SU-DHL-6 (cell line): ENCODE measurements at regions not wholly inside any gene's neighbourhood (a gene's known extent, or its start where the extent isn't known, plus 50 kb on each side); places are given as distances from the start of the nearest gene placed in this dataset.

Experiments
- H2AFZ ChIP-seq: fragments of 200-600 bp; sonication (generic); 2 replicates; pipeline ENCODE4 v1.6.1; 2014; ENCODE audit warnings: low read depth, mild to moderate bottlenecking, moderate library complexity, mixed read lengths, antibody characterized with exemption, low read length; ENCODE audit not compliant: severe bottlenecking
- H3F3A ChIP-seq: fragments of 200-600 bp; shearing (Covaris generic); 2 replicates; pipeline ENCODE4 v1.6.0; 2016; ENCODE audit warnings: antibody characterized with exemption, mild to moderate bottlenecking; ENCODE audit not compliant: insufficient read depth
- H3K27ac ChIP-seq: fragments of 200-600 bp; sonication (generic); 2 replicates; pipeline ENCODE4 v1.5.1; 2016; ENCODE audit warnings: low read depth, mild to moderate bottlenecking, low read length, moderate library complexity, mixed read lengths
- H3K27me3 ChIP-seq: fragments of 200-600 bp; sonication (generic), shearing (Covaris generic); 2 replicates; pipeline ENCODE4 v1.6.0; 2014; ENCODE audit warnings: mild to moderate bottlenecking, low read length
- H3K36me3 ChIP-seq: fragments of 200-600 bp; sonication (generic); 2 replicates; pipeline ENCODE4 v1.6.1; 2014; ENCODE audit warnings: mild to moderate bottlenecking, low read length, mixed read lengths
- H3K4me2 ChIP-seq: fragments of 300-600, 200-600 bp; shearing (Covaris generic), sonication (generic); 2 replicates; pipeline ENCODE4 v1.6.0; 2014; ENCODE audit warnings: low read length, low read depth, mild to moderate bottlenecking; ENCODE audit not compliant: poor library complexity, severe bottlenecking
- H3K4me3 ChIP-seq: fragments of 200-600 bp; sonication (generic); 2 replicates; pipeline ENCODE4 v1.5.1; 2014; ENCODE audit warnings: antibody characterized with exemption, low read length, mild to moderate bottlenecking, mixed read lengths; ENCODE audit not compliant: insufficient read depth, poor library complexity, severe bottlenecking
- H3K79me2 ChIP-seq: fragments of 200-600 bp; sonication (generic); 2 replicates; pipeline ENCODE4 v1.6.1; 2014; ENCODE audit warnings: mild to moderate bottlenecking, low read length, moderate library complexity; ENCODE audit not compliant: insufficient read depth
- H3K9ac ChIP-seq: fragments of 200-600 bp; sonication (generic); 2 replicates; pipeline ENCODE4 v1.7.0; 2014; ENCODE audit warnings: mild to moderate bottlenecking, low read length
- H3K9me2 ChIP-seq: fragments of 200-600 bp; sonication (generic); replicated peaks from 2 replicates; pipeline ENCODE4 v1.6.1; 2014; ENCODE audit warnings: low read length; ENCODE audit not compliant: insufficient read depth
- H3K9me3 ChIP-seq: fragments of 200-600 bp; sonication (generic); 2 replicates; pipeline ENCODE4 v1.6.1; 2014; ENCODE audit warnings: low read length, mixed read lengths; ENCODE audit not compliant: insufficient read depth
- H4K20me1 ChIP-seq: fragments of 200-600 bp; sonication (generic); 2 replicates; pipeline ENCODE4 v1.6.1; 2014; ENCODE audit warnings: low read depth, mild to moderate bottlenecking, antibody characterized with exemption, low read length, moderate library complexity, mixed read lengths
- EZH2phosphoT487 ChIP-seq: fragments of 200-600 bp; sonication (generic), shearing (Covaris generic); conservative IDR thresholded peaks from 2 replicates; pipeline ENCODE4 v1.6.1; 2018; ENCODE audit warnings: mild to moderate bottlenecking, antibody characterized with exemption, low read length, moderate library complexity, mixed read lengths
- TF ChIP-seq, protein P1 (sequence below): fragments of 200-600 bp; sonication (generic); IDR thresholded peaks from one replicate; pipeline ENCODE4 v1.5.1; 2017; ENCODE audit warnings: antibody characterized with exemption, mild to moderate bottlenecking, low read length, moderate library complexity; ENCODE audit not compliant: insufficient read depth, poor library complexity, severe bottlenecking

DNA sequence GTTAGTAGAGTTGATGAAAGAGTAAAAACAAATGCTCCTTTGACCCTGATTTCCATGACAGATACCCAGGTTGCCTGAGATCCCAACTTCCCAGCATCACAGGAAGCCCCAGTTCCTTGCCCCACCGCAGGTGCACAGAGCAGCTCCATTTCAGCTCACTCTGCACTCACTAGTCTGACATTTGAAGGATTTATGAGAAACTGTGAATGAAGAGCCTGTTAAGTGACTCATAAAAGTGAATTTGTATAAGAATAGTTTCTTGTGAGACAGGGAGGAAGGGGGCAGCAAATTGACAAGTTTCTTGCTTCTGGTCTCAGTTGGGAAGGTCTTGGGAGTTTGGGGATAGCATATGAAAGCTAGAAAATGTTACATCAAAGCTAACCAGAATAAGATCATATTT, 248.7 kb upstream of the ATP5MC3 start:
- TF ChIP-seq, protein P1, sequence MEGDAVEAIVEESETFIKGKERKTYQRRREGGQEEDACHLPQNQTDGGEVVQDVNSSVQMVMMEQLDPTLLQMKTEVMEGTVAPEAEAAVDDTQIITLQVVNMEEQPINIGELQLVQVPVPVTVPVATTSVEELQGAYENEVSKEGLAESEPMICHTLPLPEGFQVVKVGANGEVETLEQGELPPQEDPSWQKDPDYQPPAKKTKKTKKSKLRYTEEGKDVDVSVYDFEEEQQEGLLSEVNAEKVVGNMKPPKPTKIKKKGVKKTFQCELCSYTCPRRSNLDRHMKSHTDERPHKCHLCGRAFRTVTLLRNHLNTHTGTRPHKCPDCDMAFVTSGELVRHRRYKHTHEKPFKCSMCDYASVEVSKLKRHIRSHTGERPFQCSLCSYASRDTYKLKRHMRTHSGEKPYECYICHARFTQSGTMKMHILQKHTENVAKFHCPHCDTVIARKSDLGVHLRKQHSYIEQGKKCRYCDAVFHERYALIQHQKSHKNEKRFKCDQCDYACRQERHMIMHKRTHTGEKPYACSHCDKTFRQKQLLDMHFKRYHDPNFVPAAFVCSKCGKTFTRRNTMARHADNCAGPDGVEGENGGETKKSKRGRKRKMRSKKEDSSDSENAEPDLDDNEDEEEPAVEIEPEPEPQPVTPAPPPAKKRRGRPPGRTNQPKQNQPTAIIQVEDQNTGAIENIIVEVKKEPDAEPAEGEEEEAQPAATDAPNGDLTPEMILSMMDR = no peak
- no peak for TF ChIP-seq EZH2phosphoT487
- Histone ChIP-seq H3K79me2 (no peaks in the 10 kb centered on the region), H3K36me3 (no peaks in the 10 kb centered on the region), H3K9me2 (no peaks in the 10 kb centered on the region), H3K4me3 (no peak overlapping the region), H3K9me3 (0 out of 2 replicates have a peak, but pooled peaks cover 8% of the 10 kb centered on the region), H3K27ac (no peak overlapping the region), H3F3A (no peaks in the 10 kb centered on the region), H3K27me3 (no peaks in the 10 kb centered on the region), H2AFZ (no peak overlapping the region), H3K9ac (no peak overlapping the region), H4K20me1 (no peaks in the 10 kb centered on the region), H3K4me2 (no peak overlapping the region)

DNA sequence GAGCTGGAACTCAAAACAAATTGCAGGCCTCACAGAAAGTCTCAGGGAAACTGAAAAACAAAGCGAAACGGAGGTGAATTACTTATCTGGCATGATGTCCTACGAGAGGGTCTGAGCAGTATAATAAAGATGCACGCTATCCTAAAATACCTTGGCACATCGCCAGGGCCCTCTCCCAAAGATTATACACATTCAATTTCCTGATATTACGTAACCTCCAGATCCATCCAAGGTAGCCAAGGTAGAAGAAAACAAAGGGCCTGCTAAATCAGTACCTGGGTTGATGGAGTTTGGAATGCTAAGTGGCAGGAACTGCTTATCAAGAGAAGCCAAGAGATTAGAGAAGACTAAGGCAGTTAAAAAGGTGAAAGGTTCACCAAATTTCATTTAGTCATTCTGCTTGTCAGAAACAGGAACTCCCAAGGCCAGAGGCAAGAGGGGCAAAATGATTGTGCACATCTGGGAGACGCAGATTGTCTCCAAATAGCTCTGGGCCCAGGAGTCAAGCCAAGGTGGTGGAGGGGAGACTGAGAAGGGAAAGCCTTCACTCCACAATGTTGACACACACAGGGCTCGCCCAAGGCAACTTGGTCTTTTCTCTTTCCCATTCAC, 236.8 kb upstream of the ATP5MC3 start:
- Histone ChIP-seq H3K27ac (no peak overlapping the region), H3K36me3 (no peaks in the 10 kb centered on the region), H3K9me3 (no peaks in the 10 kb centered on the region), H3K4me2 (no peak overlapping the region), H3K4me3 (no peak overlapping the region), H4K20me1 (no peaks in the 10 kb centered on the region), H3K79me2 (no peaks in the 10 kb centered on the region), H3K9me2 (no peaks in the 10 kb centered on the region), H3F3A (no peaks in the 10 kb centered on the region), H3K9ac (no peak overlapping the region), H3K27me3 (no peaks in the 10 kb centered on the region), H2AFZ (no peak overlapping the region)
- TF ChIP-seq EZH2phosphoT487 = no peak
- TF ChIP-seq, protein P1 = no peak

DNA sequence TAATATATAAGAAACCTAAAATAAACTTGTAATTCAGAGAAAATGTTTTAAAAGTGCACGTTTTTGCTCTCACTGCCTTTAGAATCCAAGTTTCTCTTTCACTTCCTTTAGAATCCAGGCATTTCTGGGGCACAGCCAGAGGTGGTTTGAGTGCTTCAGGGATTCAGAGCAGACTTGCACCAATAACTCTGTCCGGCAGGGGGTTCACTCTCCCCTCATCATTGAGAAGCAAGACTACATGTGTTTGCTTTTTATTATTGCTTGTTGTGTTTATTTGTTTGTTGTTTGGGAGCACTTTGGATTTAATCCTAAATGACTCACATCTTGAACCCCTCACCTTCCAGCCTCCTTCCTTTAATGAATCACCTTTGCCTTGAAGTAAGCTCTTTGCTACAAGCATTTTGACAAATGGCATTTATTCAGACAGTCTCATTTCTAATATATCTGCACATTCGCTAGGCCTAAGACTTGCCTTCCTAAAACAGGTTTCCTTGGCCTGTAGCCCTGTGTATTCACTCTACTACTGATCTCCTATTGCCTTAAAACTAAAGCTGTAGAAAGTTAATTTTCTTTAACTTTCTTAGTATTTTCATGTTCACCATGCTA, 233.5 kb upstream of the ATP5MC3 start:
- Histone ChIP-seq H3K9ac (no peak overlapping the region), H2AFZ (no peak overlapping the region)

More for the DNA sequence above, 233.5 kb upstream of the ATP5MC3 start:
- no peak overlapping the region for H3K27ac ChIP-seq
- no peaks in the 10 kb centered on the region for H3K36me3 ChIP-seq
- H4K20me1 ChIP-seq = no peaks in the 10 kb centered on the region
- H3F3A ChIP-seq = no peaks in the 10 kb centered on the region
- no peak overlapping the region for H3K4me3 ChIP-seq
- H3K9me3 ChIP-seq = no peaks in the 10 kb centered on the region
- H3K79me2 ChIP-seq = no peaks in the 10 kb centered on the region
- H3K4me2 ChIP-seq = no peak overlapping the region
- TF ChIP-seq, protein P1 = no peak
- TF ChIP-seq EZH2phosphoT487 = no peak
- no peaks in the 10 kb centered on the region for H3K9me2 ChIP-seq
- H3K27me3 ChIP-seq = no peaks in the 10 kb centered on the region
